H1 (cell line): ENCODE measurements at regions not wholly inside any gene's neighbourhood (a gene's known extent, or its start where the extent isn't known, plus 50 kb on each side); places are given as distances from the start of the nearest gene placed in this dataset.

Source experiments
- BRCA1 ChIP-seq: IDR thresholded peaks from 2 replicates; pipeline ENCODE4 v1.6.1; 2012; ENCODE audit warnings: low read depth, low read length, improper control_type of control experiment
- CEBPB ChIP-seq: IDR thresholded peaks from 2 replicates; pipeline ENCODE4 v1.6.1; 2012; ENCODE audit warnings: low read depth, low read length
- EP300 ChIP-seq, 2 experiments: IDR thresholded peaks; 1 replicate in 1 of 2; 2 replicates in 1 of 2; pipeline ENCODE4 v1.6.1; 2011 to 2012; ENCODE audit warnings: low read depth in 2 of 2, low read length in 2 of 2, mild to moderate bottlenecking in 2 of 2, borderline replicate concordance in 1 of 2, inconsistent platforms in 1 of 2, moderate library complexity in 1 of 2
- EZH2 ChIP-seq: fragments of 200-600 bp; sonication (generic); IDR thresholded peaks from 2 replicates; pipeline ENCODE4 v1.7.1; 2012; ENCODE audit warnings: low read depth, mild to moderate bottlenecking, moderate library complexity, low read length, inconsistent platforms; ENCODE audit not compliant: severe bottlenecking
- NRF1 ChIP-seq: IDR thresholded peaks from 2 replicates; pipeline ENCODE4 v1.6.1; 2011; ENCODE audit warnings: mild to moderate bottlenecking, low read depth, low read length, improper control_type of control experiment
- POLR2A ChIP-seq, 2 experiments: IDR thresholded peaks; 1 replicate in 1 of 2; 2 replicates in 1 of 2; pipeline ENCODE4 v1.6.1; 2011; ENCODE audit warnings: low read depth in 2 of 2, low read length in 2 of 2, mild to moderate bottlenecking in 2 of 2; ENCODE audit errors: control extremely low read depth in 1 of 2
- POLR2AphosphoS5 ChIP-seq: IDR thresholded peaks from 2 replicates; pipeline ENCODE4 v1.6.1; 2011; ENCODE audit warnings: low read depth, low read length
- SIX5 ChIP-seq: IDR thresholded peaks from 2 replicates; pipeline ENCODE4 v1.6.1; 2011; ENCODE audit warnings: mild to moderate bottlenecking, low read depth, low read length
- SUZ12 ChIP-seq: fragments of 200-600 bp; sonication (generic); IDR thresholded peaks from 2 replicates; pipeline ENCODE4 v1.6.1; 2012; ENCODE audit warnings: mild to moderate bottlenecking, inconsistent platforms, low read length, moderate library complexity, mixed read lengths
- TAF1 ChIP-seq: IDR thresholded peaks from 2 replicates; pipeline ENCODE4 v1.6.1; 2011; ENCODE audit warnings: mild to moderate bottlenecking, low read depth, low read length
- TEAD4 ChIP-seq: IDR thresholded peaks from 2 replicates; pipeline ENCODE4 v1.6.1; 2012; ENCODE audit warnings: low read depth, low read length, inconsistent platforms, mixed read lengths
- YY1 ChIP-seq: IDR thresholded peaks from 2 replicates; pipeline ENCODE4 v1.6.1; 2011; ENCODE audit warnings: low read depth, mild to moderate bottlenecking, low read length
- TF ChIP-seq, protein P1 (sequence below), 3 experiments: IDR thresholded peaks; 1 replicate in 2 of 3; 2 replicates in 1 of 3; pipeline versions ENCODE4 v1.5.1 to v1.6.1; 2011; ENCODE audit warnings: low read length in 3 of 3, mild to moderate bottlenecking in 3 of 3, inconsistent platforms in 2 of 3, low read depth in 1 of 3, moderate library complexity in 1 of 3; ENCODE audit not compliant: insufficient read depth in 1 of 3; ENCODE audit errors: control extremely low read depth in 1 of 3

DNA sequence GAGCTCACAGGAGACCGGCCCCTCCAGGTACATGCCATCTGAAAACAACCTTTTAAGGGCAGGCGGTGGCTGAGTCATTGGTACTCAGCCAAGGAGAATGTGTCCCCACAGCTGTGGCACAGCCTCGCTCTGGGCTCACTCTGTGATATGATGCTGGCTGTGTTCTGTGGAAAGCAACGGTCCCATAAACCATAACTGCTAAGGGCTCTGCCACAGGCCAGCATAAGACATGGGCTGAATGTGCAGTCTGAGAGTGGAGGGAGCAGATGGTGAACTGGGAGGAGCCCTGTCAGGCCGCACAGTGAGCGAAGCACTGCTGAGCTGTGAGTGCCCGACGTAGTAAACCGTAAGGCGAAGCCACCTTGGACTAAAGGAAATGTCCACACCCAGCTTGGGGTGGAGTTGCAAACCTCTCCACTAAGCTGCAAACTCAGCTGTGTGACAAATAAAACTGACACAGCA lies 375.8 kb downstream of the THBS2 start:
- TF ChIP-seq, protein P1, sequence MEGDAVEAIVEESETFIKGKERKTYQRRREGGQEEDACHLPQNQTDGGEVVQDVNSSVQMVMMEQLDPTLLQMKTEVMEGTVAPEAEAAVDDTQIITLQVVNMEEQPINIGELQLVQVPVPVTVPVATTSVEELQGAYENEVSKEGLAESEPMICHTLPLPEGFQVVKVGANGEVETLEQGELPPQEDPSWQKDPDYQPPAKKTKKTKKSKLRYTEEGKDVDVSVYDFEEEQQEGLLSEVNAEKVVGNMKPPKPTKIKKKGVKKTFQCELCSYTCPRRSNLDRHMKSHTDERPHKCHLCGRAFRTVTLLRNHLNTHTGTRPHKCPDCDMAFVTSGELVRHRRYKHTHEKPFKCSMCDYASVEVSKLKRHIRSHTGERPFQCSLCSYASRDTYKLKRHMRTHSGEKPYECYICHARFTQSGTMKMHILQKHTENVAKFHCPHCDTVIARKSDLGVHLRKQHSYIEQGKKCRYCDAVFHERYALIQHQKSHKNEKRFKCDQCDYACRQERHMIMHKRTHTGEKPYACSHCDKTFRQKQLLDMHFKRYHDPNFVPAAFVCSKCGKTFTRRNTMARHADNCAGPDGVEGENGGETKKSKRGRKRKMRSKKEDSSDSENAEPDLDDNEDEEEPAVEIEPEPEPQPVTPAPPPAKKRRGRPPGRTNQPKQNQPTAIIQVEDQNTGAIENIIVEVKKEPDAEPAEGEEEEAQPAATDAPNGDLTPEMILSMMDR (IDR thresholded peaks at IDR 0.05; ENCODE audit: control extremely low read depth in 1 of 3, insufficient read depth in 1 of 3, low read depth in 1 of 3, low read length in 3 of 3): no peak
- TF ChIP-seq NRF1 (no peak), SUZ12 (no peak), SIX5 (no peak), EP300 (IDR thresholded peaks at IDR 0.05; ENCODE audit: borderline replicate concordance in 1 of 2, low read depth in 2 of 2, low read length in 2 of 2) (no peak), EZH2 (no peak), POLR2A (IDR thresholded peaks at IDR 0.05; ENCODE audit: control extremely low read depth in 1 of 2, low read depth in 2 of 2, low read length in 2 of 2) (no peak), POLR2AphosphoS5 (no peak), YY1 (no peak), TEAD4 (no peak), BRCA1 (no peak), TAF1 (no peak), CEBPB (no peak)
